ENCODE measurements at regions not wholly inside any gene's neighbourhood (a gene's known extent, or its start where the extent isn't known, plus 50 kb on each side); places are given as distances from the start of the nearest gene placed in this dataset.

- H3K4me1 ChIP-seq (ENCODE audit: control insufficient read depth, insufficient read depth, low read length): no peaks in the 10 kb centered on the region
- TF ChIP-seq POLR2AphosphoS5 (IDR thresholded peaks at IDR 0.05; ENCODE audit: low read depth, low read length) (no peak), TCF7L2 (IDR thresholded peaks at IDR 0.05; ENCODE audit: low read depth, low read length) (no peak), SIN3A (IDR thresholded peaks at IDR 0.05; ENCODE audit: borderline replicate concordance, insufficient read depth, low read depth, low read length) (no peak)
- TF ChIP-seq, protein P1, sequence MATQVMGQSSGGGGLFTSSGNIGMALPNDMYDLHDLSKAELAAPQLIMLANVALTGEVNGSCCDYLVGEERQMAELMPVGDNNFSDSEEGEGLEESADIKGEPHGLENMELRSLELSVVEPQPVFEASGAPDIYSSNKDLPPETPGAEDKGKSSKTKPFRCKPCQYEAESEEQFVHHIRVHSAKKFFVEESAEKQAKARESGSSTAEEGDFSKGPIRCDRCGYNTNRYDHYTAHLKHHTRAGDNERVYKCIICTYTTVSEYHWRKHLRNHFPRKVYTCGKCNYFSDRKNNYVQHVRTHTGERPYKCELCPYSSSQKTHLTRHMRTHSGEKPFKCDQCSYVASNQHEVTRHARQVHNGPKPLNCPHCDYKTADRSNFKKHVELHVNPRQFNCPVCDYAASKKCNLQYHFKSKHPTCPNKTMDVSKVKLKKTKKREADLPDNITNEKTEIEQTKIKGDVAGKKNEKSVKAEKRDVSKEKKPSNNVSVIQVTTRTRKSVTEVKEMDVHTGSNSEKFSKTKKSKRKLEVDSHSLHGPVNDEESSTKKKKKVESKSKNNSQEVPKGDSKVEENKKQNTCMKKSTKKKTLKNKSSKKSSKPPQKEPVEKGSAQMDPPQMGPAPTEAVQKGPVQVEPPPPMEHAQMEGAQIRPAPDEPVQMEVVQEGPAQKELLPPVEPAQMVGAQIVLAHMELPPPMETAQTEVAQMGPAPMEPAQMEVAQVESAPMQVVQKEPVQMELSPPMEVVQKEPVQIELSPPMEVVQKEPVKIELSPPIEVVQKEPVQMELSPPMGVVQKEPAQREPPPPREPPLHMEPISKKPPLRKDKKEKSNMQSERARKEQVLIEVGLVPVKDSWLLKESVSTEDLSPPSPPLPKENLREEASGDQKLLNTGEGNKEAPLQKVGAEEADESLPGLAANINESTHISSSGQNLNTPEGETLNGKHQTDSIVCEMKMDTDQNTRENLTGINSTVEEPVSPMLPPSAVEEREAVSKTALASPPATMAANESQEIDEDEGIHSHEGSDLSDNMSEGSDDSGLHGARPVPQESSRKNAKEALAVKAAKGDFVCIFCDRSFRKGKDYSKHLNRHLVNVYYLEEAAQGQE (IDR thresholded peaks at IDR 0.05; ENCODE audit: insufficient read depth in 1 of 2, low read depth in 2 of 2, low read length in 1 of 2): no peak
- TF ChIP-seq, protein P2, sequence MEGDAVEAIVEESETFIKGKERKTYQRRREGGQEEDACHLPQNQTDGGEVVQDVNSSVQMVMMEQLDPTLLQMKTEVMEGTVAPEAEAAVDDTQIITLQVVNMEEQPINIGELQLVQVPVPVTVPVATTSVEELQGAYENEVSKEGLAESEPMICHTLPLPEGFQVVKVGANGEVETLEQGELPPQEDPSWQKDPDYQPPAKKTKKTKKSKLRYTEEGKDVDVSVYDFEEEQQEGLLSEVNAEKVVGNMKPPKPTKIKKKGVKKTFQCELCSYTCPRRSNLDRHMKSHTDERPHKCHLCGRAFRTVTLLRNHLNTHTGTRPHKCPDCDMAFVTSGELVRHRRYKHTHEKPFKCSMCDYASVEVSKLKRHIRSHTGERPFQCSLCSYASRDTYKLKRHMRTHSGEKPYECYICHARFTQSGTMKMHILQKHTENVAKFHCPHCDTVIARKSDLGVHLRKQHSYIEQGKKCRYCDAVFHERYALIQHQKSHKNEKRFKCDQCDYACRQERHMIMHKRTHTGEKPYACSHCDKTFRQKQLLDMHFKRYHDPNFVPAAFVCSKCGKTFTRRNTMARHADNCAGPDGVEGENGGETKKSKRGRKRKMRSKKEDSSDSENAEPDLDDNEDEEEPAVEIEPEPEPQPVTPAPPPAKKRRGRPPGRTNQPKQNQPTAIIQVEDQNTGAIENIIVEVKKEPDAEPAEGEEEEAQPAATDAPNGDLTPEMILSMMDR (IDR thresholded peaks at IDR 0.05): no peak
- H3K9me3 ChIP-seq (ENCODE audit: control insufficient read depth, insufficient read depth, low read depth, low read length): peaks cover 28% of the 10 kb centered on the region; the same call in 1 of the 2 replicates
- no peak for ATAC-seq
- H3K27me3 ChIP-seq (ENCODE audit: control insufficient read depth, insufficient read depth, low read length): no peaks in the 10 kb centered on the region
- peak overlapping the region; percentile 74 for H3K27ac ChIP-seq (ENCODE audit: low read length)
- no peaks in the 10 kb centered on the region for H3K36me3 ChIP-seq (ENCODE audit: control insufficient read depth, insufficient read depth, low read length)
- DNase-seq (ENCODE audit: low read depth, low spot score): no peak
- H3K4me3 ChIP-seq (ENCODE audit: low read depth in 2 of 2, low read length in 2 of 2): no peak overlapping the region
- POLR2A ChIA-PET: interaction anchor here (0.8 kb wide), 1 partner anchor 14 kb away, joined by 5 read pairs; no protein-coding TSS in a partner anchor
- CTCF ChIA-PET: no interaction called here
- no TSS peak for BruUV-seq (replicated peaks)
- in situ Hi-C loops (cut with HindIII; ENCODE audit: low pct_unique_long_range_greater_than_20kb, low sequenced_read_pairs): no loop called here
- intact Hi-C loops (cut with micrococcal nuclease; ENCODE audit: unreplicated experiment): no loop called here
Observed at GRCh38 chr10:4692206-4692605, 133.8 kb upstream of the AKR1E2 start.

DNA sequence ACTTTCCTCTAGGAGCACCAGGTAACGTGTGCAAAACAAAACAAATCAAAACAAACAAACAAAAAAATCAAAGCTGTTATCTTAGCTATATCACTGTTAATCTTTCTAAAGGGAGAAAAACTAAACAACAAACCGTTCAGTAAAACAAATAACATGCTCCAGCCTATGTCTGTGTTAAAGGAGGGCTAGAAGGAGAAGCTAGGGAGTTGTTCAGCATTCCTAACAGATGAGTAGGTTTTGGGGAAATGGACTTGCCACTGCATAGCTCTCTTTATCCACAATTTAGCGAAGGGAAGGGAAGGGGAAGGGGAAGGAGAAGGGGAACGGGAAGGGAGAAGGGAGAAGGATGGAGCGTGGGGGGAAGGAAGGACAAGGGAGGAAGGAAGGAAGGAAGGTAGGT lies 134.2 kb upstream of the AKR1E2 start:
- ATAC-seq: peak; percentile 58; the same call in 1 of the 2 replicates
- CTCF ChIA-PET: no interaction called here

More for the DNA sequence above, 134.2 kb upstream of the AKR1E2 start:
- TF ChIP-seq, protein P2 (IDR thresholded peaks at IDR 0.05): no peak
- no peak for TF ChIP-seq SIN3A (IDR thresholded peaks at IDR 0.05; ENCODE audit: borderline replicate concordance, insufficient read depth, low read depth, low read length)
- TF ChIP-seq TCF7L2 (IDR thresholded peaks at IDR 0.05; ENCODE audit: low read depth, low read length): no peak
- no peak for TF ChIP-seq POLR2AphosphoS5 (IDR thresholded peaks at IDR 0.05; ENCODE audit: low read depth, low read length)
- TF ChIP-seq, protein P1 (IDR thresholded peaks at IDR 0.05; ENCODE audit: insufficient read depth in 1 of 2, low read depth in 2 of 2, low read length in 1 of 2): no peak
- Histone ChIP-seq H3K4me1 (ENCODE audit: control insufficient read depth, insufficient read depth, low read length) (peaks cover 3% of the 10 kb centered on the region), H3K4me3 (ENCODE audit: low read depth in 2 of 2, low read length in 2 of 2) (no peak overlapping the region), H3K9me3 (ENCODE audit: control insufficient read depth, insufficient read depth, low read depth, low read length) (peaks cover 28% of the 10 kb centered on the region; the same call in 1 of the 2 replicates), H3K27me3 (ENCODE audit: control insufficient read depth, insufficient read depth, low read length) (no peaks in the 10 kb centered on the region), H3K27ac (ENCODE audit: low read length) (peak overlapping the region; percentile 74), H3K36me3 (ENCODE audit: control insufficient read depth, insufficient read depth, low read length) (no peaks in the 10 kb centered on the region)
- no TSS peak for BruUV-seq (replicated peaks)
- DNase-seq (ENCODE audit: low read depth, low spot score): no peak
- in situ Hi-C loops (cut with HindIII; ENCODE audit: low pct_unique_long_range_greater_than_20kb, low sequenced_read_pairs) (no loop called here), intact Hi-C loops (cut with micrococcal nuclease; ENCODE audit: unreplicated experiment) (no loop called here)
- POLR2A ChIA-PET: interaction anchor here (0.6 to 0.8 kb wide), 2 partner anchors 13 to 792 kb away, joined by 4 to 5 read pairs; no protein-coding TSS in a partner anchor

Measured in Panc1 (cell line).